ENCODE measurements at regions not wholly inside any gene's neighbourhood (a gene's known extent, or its start where the extent isn't known, plus 50 kb on each side); places are given as distances from the start of the nearest gene placed in this dataset.

DNA sequence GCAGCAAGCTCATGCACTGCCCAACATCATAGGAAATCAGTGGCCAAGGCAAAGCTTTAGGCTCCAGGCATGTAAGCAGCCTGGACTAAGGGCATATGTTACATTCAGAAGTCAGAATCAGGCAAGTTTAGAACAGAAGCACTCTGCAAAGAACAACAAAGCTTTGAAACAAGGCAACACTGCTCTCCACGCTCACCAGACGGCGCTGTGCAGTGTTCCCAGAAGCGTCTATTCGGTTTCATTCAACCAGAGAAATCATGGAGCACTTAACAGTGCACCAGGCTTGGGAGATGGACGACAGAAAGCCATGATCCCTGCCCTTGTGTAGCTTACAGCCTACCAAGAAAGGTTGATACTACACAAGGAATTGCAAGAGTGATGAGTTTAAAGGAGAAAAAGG, 555.8 kb downstream of the BUD13 start:
- Histone ChIP-seq H3K9me2 (ENCODE audit: low read depth, low read length) (no peaks in the 10 kb centered on the region), H3K27ac (ENCODE audit: low read depth, low read length, poor library complexity, severe bottlenecking) (no peak overlapping the region), H3K79me2 (ENCODE audit: insufficient read depth, low read length) (no peaks in the 10 kb centered on the region), H3K9me3 (ENCODE audit: low read length) (no peaks in the 10 kb centered on the region), H4K20me1 (ENCODE audit: insufficient read depth, low read length) (no peaks in the 10 kb centered on the region), H3K9ac (ENCODE audit: low read length) (no peak overlapping the region), H3F3A (ENCODE audit: insufficient read depth, low read length) (no peaks in the 10 kb centered on the region), H3K4me2 (ENCODE audit: low read length) (no peak overlapping the region), H3K36me3 (ENCODE audit: insufficient read depth, low read length) (no peaks in the 10 kb centered on the region), H3K4me1 (ENCODE audit: insufficient read depth, low read length, severe bottlenecking) (no peaks in the 10 kb centered on the region), H2AFZ (ENCODE audit: low read length) (no peak overlapping the region), H3K27me3 (ENCODE audit: insufficient read depth, low read length) (no peaks in the 10 kb centered on the region), H3K4me3 (ENCODE audit: low read depth, low read length, poor library complexity, severe bottlenecking) (no peak overlapping the region)
- TF ChIP-seq, protein P1, sequence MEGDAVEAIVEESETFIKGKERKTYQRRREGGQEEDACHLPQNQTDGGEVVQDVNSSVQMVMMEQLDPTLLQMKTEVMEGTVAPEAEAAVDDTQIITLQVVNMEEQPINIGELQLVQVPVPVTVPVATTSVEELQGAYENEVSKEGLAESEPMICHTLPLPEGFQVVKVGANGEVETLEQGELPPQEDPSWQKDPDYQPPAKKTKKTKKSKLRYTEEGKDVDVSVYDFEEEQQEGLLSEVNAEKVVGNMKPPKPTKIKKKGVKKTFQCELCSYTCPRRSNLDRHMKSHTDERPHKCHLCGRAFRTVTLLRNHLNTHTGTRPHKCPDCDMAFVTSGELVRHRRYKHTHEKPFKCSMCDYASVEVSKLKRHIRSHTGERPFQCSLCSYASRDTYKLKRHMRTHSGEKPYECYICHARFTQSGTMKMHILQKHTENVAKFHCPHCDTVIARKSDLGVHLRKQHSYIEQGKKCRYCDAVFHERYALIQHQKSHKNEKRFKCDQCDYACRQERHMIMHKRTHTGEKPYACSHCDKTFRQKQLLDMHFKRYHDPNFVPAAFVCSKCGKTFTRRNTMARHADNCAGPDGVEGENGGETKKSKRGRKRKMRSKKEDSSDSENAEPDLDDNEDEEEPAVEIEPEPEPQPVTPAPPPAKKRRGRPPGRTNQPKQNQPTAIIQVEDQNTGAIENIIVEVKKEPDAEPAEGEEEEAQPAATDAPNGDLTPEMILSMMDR (IDR thresholded peaks at IDR 0.05; ENCODE audit: low read length): peak; percentile 69
- TF ChIP-seq EZH2 (IDR thresholded peaks at IDR 0.05; ENCODE audit: borderline replicate concordance, low read length): no peak

DNA sequence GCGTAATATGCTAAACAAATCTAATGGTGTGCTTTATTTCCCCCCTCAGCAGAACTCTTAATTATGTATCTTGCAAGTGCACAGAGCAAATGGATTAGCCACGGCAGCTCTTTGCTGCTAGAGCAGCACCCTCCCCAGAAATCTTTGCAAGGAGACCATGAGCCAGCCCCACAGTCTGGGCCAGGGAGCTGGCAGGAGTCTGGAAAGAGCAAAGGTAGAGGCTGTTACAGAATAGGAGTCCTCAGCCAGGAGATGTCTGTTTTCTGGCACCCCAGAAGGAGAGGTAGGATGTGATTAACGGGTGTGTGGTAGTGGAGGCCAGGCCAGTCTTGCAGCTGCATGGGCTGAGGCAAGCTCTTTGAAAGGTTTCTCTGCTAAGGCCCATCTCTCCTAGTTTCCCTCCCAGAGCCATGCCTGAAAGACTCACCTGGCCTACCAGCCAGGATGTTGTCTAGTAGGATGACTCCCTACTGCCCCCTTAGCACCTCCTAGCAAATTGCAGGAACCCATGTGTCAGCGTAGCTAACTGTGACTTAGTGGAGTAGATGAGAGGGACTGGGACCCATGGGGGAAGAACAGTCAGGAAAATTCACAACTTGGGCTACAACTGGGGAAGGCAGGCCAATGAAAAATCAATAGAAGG, 557.2 kb downstream of the BUD13 start:
- Histone ChIP-seq H3K36me3 (ENCODE audit: insufficient read depth, low read length) (no peaks in the 10 kb centered on the region), H4K20me1 (ENCODE audit: insufficient read depth, low read length) (no peaks in the 10 kb centered on the region), H3K4me3 (ENCODE audit: low read depth, low read length, poor library complexity, severe bottlenecking) (no peak overlapping the region), H3K79me2 (ENCODE audit: insufficient read depth, low read length) (no peaks in the 10 kb centered on the region), H3K4me1 (ENCODE audit: insufficient read depth, low read length, severe bottlenecking) (no peaks in the 10 kb centered on the region), H3K4me2 (ENCODE audit: low read length) (no peak overlapping the region), H3K27me3 (ENCODE audit: insufficient read depth, low read length) (no peaks in the 10 kb centered on the region), H3K9me3 (ENCODE audit: low read length) (no peaks in the 10 kb centered on the region), H3K9ac (ENCODE audit: low read length) (no peak overlapping the region), H3F3A (ENCODE audit: insufficient read depth, low read length) (no peaks in the 10 kb centered on the region), H3K27ac (ENCODE audit: low read depth, low read length, poor library complexity, severe bottlenecking) (no peak overlapping the region), H2AFZ (ENCODE audit: low read length) (no peak overlapping the region), H3K9me2 (ENCODE audit: low read depth, low read length) (no peaks in the 10 kb centered on the region)
- TF ChIP-seq EZH2 (IDR thresholded peaks at IDR 0.05; ENCODE audit: borderline replicate concordance, low read length): no peak
- TF ChIP-seq, protein P1 (IDR thresholded peaks at IDR 0.05; ENCODE audit: low read length): no peak

- H3K4me3 ChIP-seq (ENCODE audit: low read depth, low read length, poor library complexity, severe bottlenecking): no peak overlapping the region
- no peaks in the 10 kb centered on the region for H3K36me3 ChIP-seq (ENCODE audit: insufficient read depth, low read length)
- H3K27ac ChIP-seq (ENCODE audit: low read depth, low read length, poor library complexity, severe bottlenecking): no peak overlapping the region
- no peak overlapping the region for H3K9ac ChIP-seq (ENCODE audit: low read length)
- no peak for TF ChIP-seq EZH2 (IDR thresholded peaks at IDR 0.05; ENCODE audit: borderline replicate concordance, low read length)
- TF ChIP-seq, protein P1 (IDR thresholded peaks at IDR 0.05; ENCODE audit: low read length): no peak
- H3K4me1 ChIP-seq (ENCODE audit: insufficient read depth, low read length, severe bottlenecking): no peaks in the 10 kb centered on the region
- no peaks in the 10 kb centered on the region for H4K20me1 ChIP-seq (ENCODE audit: insufficient read depth, low read length)
- H3K27me3 ChIP-seq (ENCODE audit: insufficient read depth, low read length): no peaks in the 10 kb centered on the region
- no peaks in the 10 kb centered on the region for H3F3A ChIP-seq (ENCODE audit: insufficient read depth, low read length)
- no peaks in the 10 kb centered on the region for H3K9me2 ChIP-seq (ENCODE audit: low read depth, low read length)
- no peak overlapping the region for H3K4me2 ChIP-seq (ENCODE audit: low read length)
- no peaks in the 10 kb centered on the region for H3K79me2 ChIP-seq (ENCODE audit: insufficient read depth, low read length)
- no peak overlapping the region for H2AFZ ChIP-seq (ENCODE audit: low read length)
- no peaks in the 10 kb centered on the region for H3K9me3 ChIP-seq (ENCODE audit: low read length)
Measured at GRCh38 chr11:116211147-116211546, 561.6 kb downstream of the BUD13 start.

Data from OCI-LY1 (cell line).